GM04504 (cell line): ENCODE measurements at regions not wholly inside any gene's neighbourhood (a gene's known extent, or its start where the extent isn't known, plus 50 kb on each side); places are given as distances from the start of the nearest gene placed in this dataset.

Source experiments
- DNase-seq: peaks from one replicate; pipeline ENCODE4 v3.0.0-alpha.2; 2012; ENCODE audit warnings: low read depth

DNA sequence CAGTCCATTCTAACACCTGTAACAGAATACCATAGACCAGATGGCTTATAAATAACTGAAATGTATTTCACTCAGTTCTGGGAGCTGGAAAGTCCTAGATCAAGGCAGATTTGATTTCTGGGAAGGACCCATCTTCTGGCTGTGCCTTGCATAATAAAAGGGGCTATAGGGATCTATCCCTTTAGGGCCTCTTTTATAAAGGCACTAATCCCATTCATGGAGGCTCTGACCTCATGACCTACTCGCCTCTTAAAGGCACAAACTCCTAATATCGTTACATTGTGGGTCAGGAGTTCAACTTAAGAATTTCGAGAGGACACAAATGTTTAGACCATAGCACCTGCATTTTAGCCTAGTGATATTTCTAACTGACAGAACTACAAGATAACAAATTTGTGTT lies 619.0 kb downstream of the CDH18 start:
- DNase-seq, result no peak

- no peak for DNase-seq
These were observed 618.4 kb downstream of the CDH18 start for GRCh38 chr5:19369561-19369960.

DNA sequence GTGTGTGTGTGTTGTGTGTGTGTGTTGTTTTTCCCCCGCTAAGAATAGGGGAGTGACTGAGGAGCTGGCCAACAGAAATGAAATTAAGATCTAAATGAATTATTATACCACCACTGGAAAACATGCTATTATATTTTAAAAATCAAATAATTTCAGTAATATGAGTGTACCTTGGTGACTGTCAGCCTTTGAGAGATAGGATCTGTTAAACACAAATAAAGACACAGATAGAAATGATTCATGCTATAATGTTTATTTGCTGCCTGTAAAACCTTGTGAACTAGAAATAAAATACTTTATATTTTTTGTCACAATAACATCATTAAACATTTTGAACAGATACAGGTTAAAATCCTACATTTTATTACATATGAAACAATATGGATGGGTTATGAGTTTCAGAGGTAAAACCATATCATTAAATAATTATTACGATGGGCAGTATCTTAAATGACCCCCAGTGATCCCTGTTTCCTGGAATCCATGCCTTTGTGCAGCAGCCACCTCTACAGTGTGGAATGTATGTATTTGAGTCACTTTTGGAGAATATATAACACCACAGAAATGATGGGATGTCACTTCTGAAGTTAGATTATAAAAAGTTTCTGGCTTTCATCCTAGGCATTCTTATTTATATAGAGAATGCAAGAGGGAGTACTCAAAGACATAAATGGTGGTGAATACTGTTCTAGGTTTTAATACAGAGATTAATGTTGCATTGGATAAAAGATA lies 617.2 kb downstream of the CDH18 start:
- no peak for DNase-seq

DNA sequence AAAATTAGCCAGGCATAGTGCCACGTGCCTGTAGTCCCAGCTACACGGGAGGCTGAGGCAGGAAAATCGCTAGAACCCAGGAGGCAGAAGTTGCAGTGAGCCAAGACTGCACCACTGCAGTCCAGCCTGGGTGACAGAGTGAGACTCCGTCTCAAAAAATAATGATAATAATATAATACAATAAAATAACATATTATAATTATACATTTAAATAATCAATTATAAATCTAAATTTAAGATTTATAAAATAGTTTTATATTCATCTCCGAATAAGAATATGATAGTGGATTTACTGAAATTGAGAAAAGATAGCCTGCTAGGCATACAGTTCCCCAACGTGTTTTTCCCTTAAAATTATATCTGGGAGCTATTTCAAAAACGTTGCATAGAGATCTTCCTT lies 599.6 kb downstream of the CDH18 start:
- no peak for DNase-seq

- DNase-seq, result no peak
These were observed 587.0 kb downstream of the CDH18 start for GRCh38 chr5:19401032-19401431.

DNA sequence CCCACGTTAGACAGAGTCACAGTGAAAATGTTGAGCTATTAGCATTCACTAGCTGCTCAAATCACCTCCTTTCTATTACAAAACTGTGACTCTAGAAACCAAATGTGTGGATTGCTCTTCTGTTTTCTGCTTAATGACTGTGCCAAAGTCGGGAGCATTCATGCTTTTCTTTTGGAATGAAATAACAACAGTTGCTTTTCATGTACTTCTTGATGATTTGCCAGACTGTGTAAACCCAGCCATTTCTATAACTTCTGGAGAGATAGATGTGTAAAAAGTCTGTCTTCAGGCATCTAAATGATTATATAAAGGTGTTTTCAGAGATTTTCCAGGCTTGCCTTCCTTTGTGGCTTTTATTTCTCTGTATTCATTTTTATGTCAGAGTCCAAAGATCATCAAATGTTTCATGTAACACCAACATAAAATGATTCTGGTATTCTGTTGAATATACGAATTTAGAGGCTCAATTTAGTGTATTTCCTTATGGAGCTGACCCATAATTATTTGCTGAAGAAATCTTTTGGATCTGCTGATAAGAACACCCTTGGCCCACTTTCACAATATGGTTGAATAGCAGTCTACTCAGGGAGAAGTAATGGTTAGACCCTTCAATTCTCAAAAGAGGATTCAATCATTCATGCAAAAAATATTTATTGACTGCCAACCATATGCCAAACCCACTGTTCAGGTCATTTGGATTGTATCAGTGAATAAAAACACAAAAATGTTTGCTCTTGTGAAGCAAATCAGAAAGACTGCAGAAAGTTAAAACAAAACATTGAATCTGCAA lies 581.2 kb downstream of the CDH18 start:
- DNase-seq, result no peak

DNA sequence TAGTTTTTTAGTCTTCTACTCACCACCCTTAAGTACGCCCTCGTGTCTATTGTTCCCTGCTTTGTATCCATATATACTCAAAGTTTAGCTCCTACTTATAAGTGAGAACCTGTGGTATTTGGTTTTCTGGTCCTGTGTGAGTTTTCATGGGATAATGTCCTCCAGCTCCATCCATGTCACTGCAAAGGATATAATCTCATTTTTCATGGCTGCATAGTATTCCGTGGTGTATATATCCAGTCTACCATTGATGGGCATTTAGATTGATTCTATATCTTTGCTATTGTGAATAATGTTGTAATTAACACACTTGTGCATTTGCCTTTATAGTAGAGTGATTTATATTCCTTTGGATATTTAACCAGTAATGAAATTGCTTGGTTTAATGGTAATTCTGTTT lies 579.9 kb downstream of the CDH18 start:
- no peak for DNase-seq

GRCh38 chr5:19411936-19412335 lies 576.1 kb downstream of the CDH18 start:
- DNase-seq, result no peak
